ENCODE measurements at regions not wholly inside any gene's neighbourhood (a gene's known extent, or its start where the extent isn't known, plus 50 kb on each side); places are given as distances from the start of the nearest gene placed in this dataset.

DNA sequence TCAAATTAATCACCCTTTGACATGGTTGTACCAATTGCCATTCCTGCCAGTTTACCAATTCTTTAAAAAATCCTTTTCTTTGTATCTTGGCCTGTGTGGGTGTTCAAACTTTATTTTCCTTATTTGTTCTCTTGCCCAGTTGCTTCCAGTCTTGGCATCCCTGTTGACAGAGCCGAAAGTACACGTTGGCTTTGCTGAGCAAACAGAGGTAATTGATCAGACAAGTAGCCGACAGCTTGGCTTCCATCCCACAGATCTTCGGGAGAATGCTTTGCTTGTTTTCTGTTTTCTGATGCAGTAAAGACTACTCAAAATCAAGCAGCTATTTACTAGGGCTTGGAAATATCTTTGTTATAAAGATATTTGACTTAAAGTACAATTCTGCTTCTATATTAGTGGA, 506.8 kb upstream of the SALL1 start:
- intact Hi-C loops (cut with DNase I), result no loop called here
- WGBS, 2 donors, result 8 to 14% methylated on average over 4 of the region's 4 CpGs
- DNase-seq, result peak; percentile 12 to 43 (median 28)

DNA sequence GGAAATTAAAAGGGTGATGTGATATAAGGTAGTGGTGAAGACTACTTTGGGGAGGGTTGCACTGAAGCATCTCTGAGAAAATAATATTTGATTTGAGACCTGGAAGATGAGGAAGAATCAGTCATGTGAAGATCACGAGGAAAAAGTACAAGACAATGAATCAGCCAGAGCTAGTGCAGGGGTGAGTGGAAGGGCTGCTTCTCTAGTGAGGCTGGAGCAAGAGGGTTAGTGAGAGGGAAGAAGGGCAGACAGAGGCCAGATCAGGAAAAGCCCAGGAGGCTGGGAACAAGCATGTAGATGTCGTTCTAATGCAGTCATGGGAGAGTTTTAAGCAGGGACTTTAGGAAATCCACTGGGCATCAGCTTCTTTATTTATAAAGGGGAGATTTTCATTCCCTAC, 504.2 kb upstream of the SALL1 start:
- H3K27me3 ChIP-seq, result no peaks in the 10 kb centered on the region
- no peaks in the 10 kb centered on the region for H3K36me3 ChIP-seq (replicated peaks in 1 of 2; ENCODE audit: insufficient read depth in 1 of 2, low read depth in 2 of 2)
- H3K4me3 ChIP-seq, result no peak overlapping the region
- peaks cover 14% of the 10 kb centered on the region for H3K4me1 ChIP-seq
- TF ChIP-seq, protein P1, sequence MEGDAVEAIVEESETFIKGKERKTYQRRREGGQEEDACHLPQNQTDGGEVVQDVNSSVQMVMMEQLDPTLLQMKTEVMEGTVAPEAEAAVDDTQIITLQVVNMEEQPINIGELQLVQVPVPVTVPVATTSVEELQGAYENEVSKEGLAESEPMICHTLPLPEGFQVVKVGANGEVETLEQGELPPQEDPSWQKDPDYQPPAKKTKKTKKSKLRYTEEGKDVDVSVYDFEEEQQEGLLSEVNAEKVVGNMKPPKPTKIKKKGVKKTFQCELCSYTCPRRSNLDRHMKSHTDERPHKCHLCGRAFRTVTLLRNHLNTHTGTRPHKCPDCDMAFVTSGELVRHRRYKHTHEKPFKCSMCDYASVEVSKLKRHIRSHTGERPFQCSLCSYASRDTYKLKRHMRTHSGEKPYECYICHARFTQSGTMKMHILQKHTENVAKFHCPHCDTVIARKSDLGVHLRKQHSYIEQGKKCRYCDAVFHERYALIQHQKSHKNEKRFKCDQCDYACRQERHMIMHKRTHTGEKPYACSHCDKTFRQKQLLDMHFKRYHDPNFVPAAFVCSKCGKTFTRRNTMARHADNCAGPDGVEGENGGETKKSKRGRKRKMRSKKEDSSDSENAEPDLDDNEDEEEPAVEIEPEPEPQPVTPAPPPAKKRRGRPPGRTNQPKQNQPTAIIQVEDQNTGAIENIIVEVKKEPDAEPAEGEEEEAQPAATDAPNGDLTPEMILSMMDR (IDR thresholded peaks at IDR 0.05), result no peak
- TF ChIP-seq POLR2A (IDR thresholded peaks at IDR 0.05), result no peak
- ATAC-seq, result no peak
- DNase-seq, result no peak
- H3K27ac ChIP-seq, result no peak overlapping the region
- WGBS, 2 donors, result 34 to 44% methylated on average over 2 of the region's 2 CpGs
- intact Hi-C loops (cut with DNase I), result no loop called here
- H3K9me3 ChIP-seq, result no peaks in the 10 kb centered on the region

More for the DNA sequence above, 506.8 kb upstream of the SALL1 start:
- no peak overlapping the region for H3K4me3 ChIP-seq
- TF ChIP-seq, protein P1 (IDR thresholded peaks at IDR 0.05), result no peak
- TF ChIP-seq POLR2A (IDR thresholded peaks at IDR 0.05), result no peak
- ATAC-seq, result no peak
- H3K27me3 ChIP-seq, result no peaks in the 10 kb centered on the region
- no peaks in the 10 kb centered on the region for H3K9me3 ChIP-seq
- H3K4me1 ChIP-seq, result peaks cover 14% of the 10 kb centered on the region
- H3K27ac ChIP-seq, result no peak overlapping the region
- H3K36me3 ChIP-seq (replicated peaks in 1 of 2; ENCODE audit: insufficient read depth in 1 of 2, low read depth in 2 of 2), result no peaks in the 10 kb centered on the region

DNA sequence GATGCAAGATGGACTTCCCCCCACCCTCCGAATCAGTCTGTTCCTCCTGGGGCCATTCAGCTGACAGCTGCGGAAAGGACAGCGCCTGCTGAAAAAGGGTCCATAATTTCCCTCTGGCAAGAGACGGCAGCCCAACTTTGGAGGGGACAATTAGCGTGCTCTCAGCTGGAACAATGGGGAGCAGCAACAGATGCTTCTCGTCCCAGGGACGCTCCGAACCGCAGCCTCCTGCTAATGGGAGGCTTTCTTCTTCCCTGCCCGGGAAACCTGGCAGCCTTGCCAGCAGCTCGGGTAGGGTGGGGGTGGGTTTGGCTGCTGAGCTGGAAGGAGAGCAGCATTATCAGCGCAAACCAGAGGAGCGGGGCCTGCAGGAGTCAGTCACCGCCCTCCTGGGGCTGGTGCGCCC, 500.0 kb upstream of the SALL1 start:
- WGBS, 2 donors, result 30 to 41% methylated on average over 7 to 14 of the region's 15 CpGs
- H3K27me3 ChIP-seq, result no peaks in the 10 kb centered on the region
- no peak for TF ChIP-seq POLR2A (IDR thresholded peaks at IDR 0.05)
- TF ChIP-seq, protein P1 (IDR thresholded peaks at IDR 0.05), result no peak
- no peak for DNase-seq
- no peak overlapping the region for H3K4me3 ChIP-seq
- H3K27ac ChIP-seq, result no peak overlapping the region
- no peaks in the 10 kb centered on the region for H3K9me3 ChIP-seq
- intact Hi-C loops (cut with DNase I), result no loop called here
- no peak for ATAC-seq
- no peaks in the 10 kb centered on the region for H3K36me3 ChIP-seq (replicated peaks in 1 of 2; ENCODE audit: insufficient read depth in 1 of 2, low read depth in 2 of 2)
- H3K4me1 ChIP-seq, result no peaks in the 10 kb centered on the region

DNA sequence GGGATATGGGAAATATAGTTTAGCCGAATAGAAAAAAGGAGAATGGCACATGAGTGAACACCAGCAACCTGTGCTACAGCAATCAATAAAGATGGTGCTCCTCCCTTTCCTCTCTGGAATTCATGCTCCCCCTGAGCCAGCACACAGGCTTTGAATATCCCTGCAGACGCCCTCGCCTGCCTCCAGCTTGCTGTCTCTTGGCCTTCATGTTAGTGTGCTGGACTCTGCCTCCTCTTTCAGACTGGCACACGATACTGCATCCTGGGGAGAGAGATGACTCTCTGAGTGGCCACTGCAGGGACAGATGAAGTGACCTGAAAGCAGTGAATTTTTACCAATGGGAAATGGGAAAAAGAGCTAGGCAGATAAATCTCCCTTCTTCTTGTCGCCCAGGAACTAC, 498.6 kb upstream of the SALL1 start:
- 50% methylated on average over 5 of the region's 5 CpGs for WGBS, 2 donors
- ATAC-seq (no peak), DNase-seq (no peak)
- Histone ChIP-seq H3K27ac (no peak overlapping the region), H3K36me3 (replicated peaks in 1 of 2; ENCODE audit: insufficient read depth in 1 of 2, low read depth in 2 of 2) (no peaks in the 10 kb centered on the region), H3K4me1 (no peaks in the 10 kb centered on the region), H3K4me3 (no peak overlapping the region), H3K27me3 (no peaks in the 10 kb centered on the region), H3K9me3 (no peaks in the 10 kb centered on the region)
- TF ChIP-seq, protein P1 (IDR thresholded peaks at IDR 0.05), result no peak
- no peak for TF ChIP-seq POLR2A (IDR thresholded peaks at IDR 0.05)
- intact Hi-C loops (cut with DNase I), result no loop called here

DNA sequence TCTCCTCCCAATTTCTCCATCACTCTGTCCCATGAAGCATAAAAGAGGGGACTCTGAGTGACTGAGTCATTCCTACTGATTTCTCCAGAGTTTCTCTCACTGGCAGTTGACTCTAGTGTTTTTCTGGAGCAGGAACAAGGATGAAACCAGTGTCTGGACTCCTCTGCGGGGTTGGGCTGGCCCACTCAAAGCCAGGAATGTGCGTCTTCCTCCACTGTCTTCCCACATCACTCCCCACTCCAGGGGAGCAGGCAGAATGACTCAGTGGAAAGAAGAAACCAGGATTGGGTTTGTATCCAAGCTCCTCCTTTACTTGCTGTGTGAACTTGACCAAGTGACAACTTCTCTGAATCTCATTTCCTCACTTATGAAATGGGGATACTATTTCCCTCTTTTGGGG, 497.5 kb upstream of the SALL1 start:
- ATAC-seq (no peak), DNase-seq (no peak)
- intact Hi-C loops (cut with DNase I), result no loop called here
- Histone ChIP-seq H3K27ac (no peak overlapping the region), H3K9me3 (no peaks in the 10 kb centered on the region), H3K27me3 (no peaks in the 10 kb centered on the region), H3K4me3 (no peak overlapping the region), H3K4me1 (no peaks in the 10 kb centered on the region), H3K36me3 (replicated peaks in 1 of 2; ENCODE audit: insufficient read depth in 1 of 2, low read depth in 2 of 2) (no peaks in the 10 kb centered on the region)
- TF ChIP-seq, protein P1 (IDR thresholded peaks at IDR 0.05), result no peak
- TF ChIP-seq POLR2A (IDR thresholded peaks at IDR 0.05), result no peak
- WGBS, 2 donors, result 46 to 85% methylated on average over 2 of the region's 2 CpGs
